Spleen (tissue), 7 donors: ENCODE measurements at regions not wholly inside any gene's neighbourhood (a gene's known extent, or its start where the extent isn't known, plus 50 kb on each side); places are given as distances from the start of the nearest gene placed in this dataset.

Source experiments
- POLR2AphosphoS5 ChIP-seq, 3 donors: sonication (generic); formaldehyde crosslinking; IDR thresholded peaks; one replicate each; pipeline ENCODE4 v1.5.1; 2017; ENCODE audit warnings: antibody characterized with exemption in 3 of 3
- TF ChIP-seq, protein P1 (sequence below), 11 experiments: fragments of 200-600 bp in 7 of 11; fragments of 450-650 bp in 4 of 11; sonication (generic) in 4 of 11; IDR thresholded peaks in 8 of 11; conservative IDR thresholded peaks in 3 of 11; 1 replicate in 7 of 11; 2 replicates in 4 of 11; pipeline versions ENCODE4 v1.4.0 to v1.8.0; 2016 to 2021; ENCODE audit warnings: antibody characterized with exemption in 11 of 11, inconsistent platforms in 4 of 11, mild to moderate bottlenecking in 1 of 11
- donor health status: DM: no; HTN: no; CAD: no; lungs with moderate emphysema.
- donor health status: DM: no; HTN: no; CAD: no.
- donor health status: DM: no; HTN: no; CAD: no.

DNA sequence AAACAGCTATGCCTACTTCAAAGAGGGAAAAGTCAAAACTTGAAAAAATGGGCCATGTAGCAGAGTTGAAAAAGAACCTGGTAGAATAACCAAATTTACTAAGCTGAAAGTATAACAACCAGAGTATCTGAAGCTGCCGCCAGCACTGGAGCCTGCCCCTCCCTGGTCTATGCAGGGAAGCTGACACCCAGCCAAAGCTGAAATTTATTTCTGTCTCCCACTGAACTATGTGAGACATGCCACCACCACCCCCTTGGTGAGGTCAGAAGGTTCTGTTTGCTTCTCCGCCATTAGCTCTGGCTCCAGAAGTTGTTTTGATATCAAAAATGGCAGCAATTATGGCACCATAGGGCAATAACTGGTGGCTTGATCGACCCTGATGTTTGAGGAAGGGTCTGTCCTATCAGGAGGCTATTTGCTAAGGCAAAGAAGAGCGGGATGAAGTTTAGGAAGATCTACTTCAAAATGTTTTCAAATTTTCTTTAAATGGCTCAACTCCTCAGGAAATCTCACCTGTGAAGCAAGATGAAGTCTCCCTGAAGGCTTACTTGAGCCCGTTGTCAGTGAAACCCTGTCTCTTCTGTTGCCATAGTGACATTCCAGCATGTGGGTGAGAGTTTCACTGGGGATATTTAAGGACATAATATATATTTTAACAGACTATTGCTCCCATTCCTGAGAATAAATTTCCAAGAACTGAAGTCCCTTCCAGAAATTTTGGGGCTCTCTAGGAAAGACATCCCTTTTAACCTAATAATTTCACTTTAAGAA, 122.0 kb downstream of the COPRS start:
- TF ChIP-seq, protein P1, sequence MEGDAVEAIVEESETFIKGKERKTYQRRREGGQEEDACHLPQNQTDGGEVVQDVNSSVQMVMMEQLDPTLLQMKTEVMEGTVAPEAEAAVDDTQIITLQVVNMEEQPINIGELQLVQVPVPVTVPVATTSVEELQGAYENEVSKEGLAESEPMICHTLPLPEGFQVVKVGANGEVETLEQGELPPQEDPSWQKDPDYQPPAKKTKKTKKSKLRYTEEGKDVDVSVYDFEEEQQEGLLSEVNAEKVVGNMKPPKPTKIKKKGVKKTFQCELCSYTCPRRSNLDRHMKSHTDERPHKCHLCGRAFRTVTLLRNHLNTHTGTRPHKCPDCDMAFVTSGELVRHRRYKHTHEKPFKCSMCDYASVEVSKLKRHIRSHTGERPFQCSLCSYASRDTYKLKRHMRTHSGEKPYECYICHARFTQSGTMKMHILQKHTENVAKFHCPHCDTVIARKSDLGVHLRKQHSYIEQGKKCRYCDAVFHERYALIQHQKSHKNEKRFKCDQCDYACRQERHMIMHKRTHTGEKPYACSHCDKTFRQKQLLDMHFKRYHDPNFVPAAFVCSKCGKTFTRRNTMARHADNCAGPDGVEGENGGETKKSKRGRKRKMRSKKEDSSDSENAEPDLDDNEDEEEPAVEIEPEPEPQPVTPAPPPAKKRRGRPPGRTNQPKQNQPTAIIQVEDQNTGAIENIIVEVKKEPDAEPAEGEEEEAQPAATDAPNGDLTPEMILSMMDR (IDR thresholded peaks at IDR 0.05 in 8 of 11, conservative IDR thresholded peaks at IDR 0.05 in 3 of 11) = no peak
- no peak for TF ChIP-seq POLR2AphosphoS5 (IDR thresholded peaks at IDR 0.05)
